ENCODE measurements at regions not wholly inside any gene's neighbourhood (a gene's known extent, or its start where the extent isn't known, plus 50 kb on each side); places are given as distances from the start of the nearest gene placed in this dataset.

DNA sequence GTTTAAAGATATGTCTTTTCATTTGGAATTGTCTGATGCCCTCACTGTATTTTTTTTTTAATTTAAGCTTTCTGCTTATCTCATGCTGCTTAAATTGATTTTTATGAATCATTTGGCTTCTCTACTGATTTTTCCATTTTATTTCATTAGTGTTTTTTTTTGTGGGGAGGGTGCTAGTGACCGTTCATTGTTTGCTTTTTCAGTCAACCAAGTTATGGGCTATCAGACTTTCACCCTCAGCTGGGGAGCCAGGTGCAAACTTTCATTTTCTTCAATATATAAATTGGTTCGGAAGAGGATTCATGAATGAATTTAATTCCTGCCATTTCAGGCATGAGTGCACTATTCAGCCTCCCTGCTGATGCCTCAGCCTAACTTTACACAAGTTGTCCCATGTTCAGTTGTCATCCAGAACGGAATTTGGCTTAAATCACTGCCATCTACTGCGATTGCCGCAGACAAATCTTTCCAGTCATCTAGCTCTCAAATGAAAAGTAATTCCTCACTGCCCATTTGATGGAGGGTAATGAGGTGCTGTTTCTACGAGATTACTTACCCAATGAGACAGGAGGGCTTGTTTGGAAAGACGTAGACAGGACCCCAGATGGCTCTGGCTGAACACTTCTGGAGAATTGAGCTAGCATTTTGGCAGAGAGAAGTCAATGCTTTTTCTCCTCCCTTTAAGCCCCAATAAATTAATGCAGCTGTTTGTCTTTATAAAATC is 89.9 kb upstream of the RORA start:
- BruUV-seq (replicated peaks) = no TSS peak
- ChIA-PET RAD21 (ENCODE audit: unreplicated experiment) (no interaction called here), POLR2A (no interaction called here), SMC1A (ENCODE audit: uncharacterized antibody, unreplicated experiment) (no interaction called here), CTCF (no interaction called here)
- Histone ChIP-seq H3K9me3 (replicated peaks; ENCODE audit: control insufficient read depth, insufficient read depth, low read length) (no peaks in the 10 kb centered on the region), H3K9ac (ENCODE audit: control insufficient read depth, insufficient read depth, low read length) (no peak overlapping the region), H2AFZ (ENCODE audit: control insufficient read depth, low read depth, low read length) (no peak overlapping the region), H3K36me3 (ENCODE audit: control insufficient read depth in 2 of 2, insufficient read depth in 2 of 2, low read length in 1 of 2) (no peaks in the 10 kb centered on the region), H3K4me3 (no peak overlapping the region), H3K79me2 (ENCODE audit: control insufficient read depth, insufficient read depth, low read length) (no peaks in the 10 kb centered on the region), H3K27ac (ENCODE audit: control insufficient read depth, insufficient read depth) (no peak overlapping the region), H3K27me3 (replicated peaks in 1 of 2; ENCODE audit: control insufficient read depth in 2 of 2, insufficient read depth in 2 of 2, low read length in 1 of 2) (no peaks in the 10 kb centered on the region; a peak in 1 of 4 replicates), H3K4me2 (ENCODE audit: control insufficient read depth, insufficient read depth) (no peak overlapping the region), H3K4me1 (ENCODE audit: control insufficient read depth, insufficient read depth, low read length) (no peaks in the 10 kb centered on the region), H4K20me1 (ENCODE audit: control insufficient read depth, insufficient read depth) (no peaks in the 10 kb centered on the region)
- intact Hi-C loops (cut with micrococcal nuclease; ENCODE audit: unreplicated experiment) (no loop called here), in situ Hi-C loops (cut with MboI) (no loop called here)
- DNase-seq (ENCODE audit: low read depth, low spot score) = no peak
- ATAC-seq = no peak
- WGBS (ENCODE audit: insufficient coverage, insufficient replicate concordance, low lambda C conversion rate, missing lambda C conversion rate) = 33% methylated on average over 7 of the region's 7 CpGs
- no peak for FAIRE-seq
- TF ChIP-seq, protein P1, sequence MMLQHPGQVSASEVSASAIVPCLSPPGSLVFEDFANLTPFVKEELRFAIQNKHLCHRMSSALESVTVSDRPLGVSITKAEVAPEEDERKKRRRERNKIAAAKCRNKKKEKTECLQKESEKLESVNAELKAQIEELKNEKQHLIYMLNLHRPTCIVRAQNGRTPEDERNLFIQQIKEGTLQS (IDR thresholded peaks at IDR 0.05; ENCODE audit: borderline replicate concordance, extremely low read depth, low read depth, low read length) = no peak
- TF ChIP-seq, protein P2, sequence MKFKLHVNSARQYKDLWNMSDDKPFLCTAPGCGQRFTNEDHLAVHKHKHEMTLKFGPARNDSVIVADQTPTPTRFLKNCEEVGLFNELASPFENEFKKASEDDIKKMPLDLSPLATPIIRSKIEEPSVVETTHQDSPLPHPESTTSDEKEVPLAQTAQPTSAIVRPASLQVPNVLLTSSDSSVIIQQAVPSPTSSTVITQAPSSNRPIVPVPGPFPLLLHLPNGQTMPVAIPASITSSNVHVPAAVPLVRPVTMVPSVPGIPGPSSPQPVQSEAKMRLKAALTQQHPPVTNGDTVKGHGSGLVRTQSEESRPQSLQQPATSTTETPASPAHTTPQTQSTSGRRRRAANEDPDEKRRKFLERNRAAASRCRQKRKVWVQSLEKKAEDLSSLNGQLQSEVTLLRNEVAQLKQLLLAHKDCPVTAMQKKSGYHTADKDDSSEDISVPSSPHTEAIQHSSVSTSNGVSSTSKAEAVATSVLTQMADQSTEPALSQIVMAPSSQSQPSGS (IDR thresholded peaks at IDR 0.05; ENCODE audit: low read length) = no peak
- TF ChIP-seq, protein P3, sequence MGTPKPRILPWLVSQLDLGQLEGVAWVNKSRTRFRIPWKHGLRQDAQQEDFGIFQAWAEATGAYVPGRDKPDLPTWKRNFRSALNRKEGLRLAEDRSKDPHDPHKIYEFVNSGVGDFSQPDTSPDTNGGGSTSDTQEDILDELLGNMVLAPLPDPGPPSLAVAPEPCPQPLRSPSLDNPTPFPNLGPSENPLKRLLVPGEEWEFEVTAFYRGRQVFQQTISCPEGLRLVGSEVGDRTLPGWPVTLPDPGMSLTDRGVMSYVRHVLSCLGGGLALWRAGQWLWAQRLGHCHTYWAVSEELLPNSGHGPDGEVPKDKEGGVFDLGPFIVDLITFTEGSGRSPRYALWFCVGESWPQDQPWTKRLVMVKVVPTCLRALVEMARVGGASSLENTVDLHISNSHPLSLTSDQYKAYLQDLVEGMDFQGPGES (IDR thresholded peaks at IDR 0.05) = no peak
- TF ChIP-seq, protein P4, sequence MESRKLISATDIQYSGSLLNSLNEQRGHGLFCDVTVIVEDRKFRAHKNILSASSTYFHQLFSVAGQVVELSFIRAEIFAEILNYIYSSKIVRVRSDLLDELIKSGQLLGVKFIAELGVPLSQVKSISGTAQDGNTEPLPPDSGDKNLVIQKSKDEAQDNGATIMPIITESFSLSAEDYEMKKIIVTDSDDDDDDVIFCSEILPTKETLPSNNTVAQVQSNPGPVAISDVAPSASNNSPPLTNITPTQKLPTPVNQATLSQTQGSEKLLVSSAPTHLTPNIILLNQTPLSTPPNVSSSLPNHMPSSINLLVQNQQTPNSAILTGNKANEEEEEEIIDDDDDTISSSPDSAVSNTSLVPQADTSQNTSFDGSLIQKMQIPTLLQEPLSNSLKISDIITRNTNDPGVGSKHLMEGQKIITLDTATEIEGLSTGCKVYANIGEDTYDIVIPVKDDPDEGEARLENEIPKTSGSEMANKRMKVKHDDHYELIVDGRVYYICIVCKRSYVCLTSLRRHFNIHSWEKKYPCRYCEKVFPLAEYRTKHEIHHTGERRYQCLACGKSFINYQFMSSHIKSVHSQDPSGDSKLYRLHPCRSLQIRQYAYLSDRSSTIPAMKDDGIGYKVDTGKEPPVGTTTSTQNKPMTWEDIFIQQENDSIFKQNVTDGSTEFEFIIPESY (IDR thresholded peaks at IDR 0.05) = no peak
- no peak for TF ChIP-seq CHD2 (IDR thresholded peaks at IDR 0.05; ENCODE audit: borderline replicate concordance, low read depth, low read length)
- TF ChIP-seq POLR2AphosphoS2 (IDR thresholded peaks at IDR 0.05; ENCODE audit: low read depth, low read length) = no peak
- TF ChIP-seq HCFC1 (IDR thresholded peaks at IDR 0.05; ENCODE audit: low read length) = no peak
- no peak for TF ChIP-seq MYB (IDR thresholded peaks at IDR 0.05; ENCODE audit: borderline replicate concordance, low read depth, low read length)
- no peak for TF ChIP-seq CHD4 (IDR thresholded peaks at IDR 0.05)
- TF ChIP-seq NR2C1 (IDR thresholded peaks at IDR 0.05) = no peak
- TF ChIP-seq SIN3A (IDR thresholded peaks at IDR 0.05; ENCODE audit: low read depth, low read length) = no peak
- TF ChIP-seq HDGF (IDR thresholded peaks at IDR 0.05) = no peak
- TF ChIP-seq, protein P5, sequence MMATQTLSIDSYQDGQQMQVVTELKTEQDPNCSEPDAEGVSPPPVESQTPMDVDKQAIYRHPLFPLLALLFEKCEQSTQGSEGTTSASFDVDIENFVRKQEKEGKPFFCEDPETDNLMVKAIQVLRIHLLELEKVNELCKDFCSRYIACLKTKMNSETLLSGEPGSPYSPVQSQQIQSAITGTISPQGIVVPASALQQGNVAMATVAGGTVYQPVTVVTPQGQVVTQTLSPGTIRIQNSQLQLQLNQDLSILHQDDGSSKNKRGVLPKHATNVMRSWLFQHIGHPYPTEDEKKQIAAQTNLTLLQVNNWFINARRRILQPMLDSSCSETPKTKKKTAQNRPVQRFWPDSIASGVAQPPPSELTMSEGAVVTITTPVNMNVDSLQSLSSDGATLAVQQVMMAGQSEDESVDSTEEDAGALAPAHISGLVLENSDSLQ (IDR thresholded peaks at IDR 0.05) = no peak
